CD4-positive, alpha-beta T cell treated with Interferon alpha-2 for 1 hour (primary cell): ENCODE measurements at regions not wholly inside any gene's neighbourhood (a gene's known extent, or its start where the extent isn't known, plus 50 kb on each side); places are given as distances from the start of the nearest gene placed in this dataset.

ENCODE experiments used
- DNase-seq, 2 donors: peaks; one replicate each; pipeline ENCODE4 v3.0.0-alpha.2; 2020 to 2022

DNA sequence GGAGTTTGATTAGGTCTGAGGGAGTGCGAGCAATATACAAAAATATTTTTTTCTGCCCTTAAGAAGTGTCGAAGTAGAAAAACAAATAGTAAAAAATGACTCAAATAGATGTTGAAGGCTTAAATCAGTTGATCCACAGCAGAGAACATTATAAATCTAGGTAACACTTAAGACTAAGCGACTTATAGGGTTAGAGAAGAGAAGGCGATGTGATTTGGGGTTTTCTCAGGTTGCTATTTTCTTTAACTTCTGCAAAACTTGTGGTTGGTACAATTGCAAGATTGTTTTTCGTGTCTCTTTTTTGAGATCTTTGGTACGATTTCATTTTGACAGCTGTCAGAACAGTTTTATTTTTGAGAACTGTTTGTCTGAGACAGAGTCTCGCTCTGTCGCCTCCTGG lies 1479.5 kb downstream of the PCDH7 start:
- no peak for DNase-seq

DNA sequence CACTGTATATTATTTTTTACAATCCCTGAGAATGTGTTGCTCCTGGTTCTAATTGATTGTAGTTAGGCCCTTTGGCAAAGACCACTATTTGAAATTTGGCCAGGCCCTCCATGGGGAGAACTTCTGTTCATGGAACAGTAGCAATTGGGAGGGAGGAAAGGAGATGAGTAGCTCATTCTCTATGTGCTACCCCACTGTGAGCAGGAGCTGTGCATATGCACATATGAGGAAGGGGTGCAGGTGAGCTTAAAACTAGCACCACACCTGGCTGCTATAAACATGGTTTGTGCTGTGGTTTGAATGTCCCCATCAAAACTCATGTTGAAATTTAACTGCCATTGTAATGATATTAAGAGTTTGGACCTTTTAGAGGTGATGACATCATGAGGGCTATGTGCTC lies 1483.2 kb downstream of the PCDH7 start:
- no peak for DNase-seq

DNA sequence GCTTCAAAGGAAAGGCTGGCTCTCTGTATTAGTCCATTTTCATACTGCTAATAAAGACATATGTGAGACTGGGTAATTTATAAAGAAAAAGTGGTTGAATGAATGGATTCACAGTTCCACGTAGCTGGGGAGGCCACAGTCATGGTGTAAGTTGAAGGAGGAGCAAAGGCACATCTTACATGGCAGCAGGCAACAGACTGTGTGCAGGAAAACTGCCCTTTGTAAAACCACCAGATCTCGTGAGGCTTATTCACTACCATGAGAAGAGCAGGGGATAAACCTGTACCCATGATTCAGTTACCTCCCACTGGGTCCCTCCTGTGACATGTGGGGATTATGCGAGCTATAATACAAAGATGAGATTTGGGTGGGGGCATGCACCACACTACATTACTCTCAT lies 1486.6 kb downstream of the PCDH7 start:
- DNase-seq = no peak

DNA sequence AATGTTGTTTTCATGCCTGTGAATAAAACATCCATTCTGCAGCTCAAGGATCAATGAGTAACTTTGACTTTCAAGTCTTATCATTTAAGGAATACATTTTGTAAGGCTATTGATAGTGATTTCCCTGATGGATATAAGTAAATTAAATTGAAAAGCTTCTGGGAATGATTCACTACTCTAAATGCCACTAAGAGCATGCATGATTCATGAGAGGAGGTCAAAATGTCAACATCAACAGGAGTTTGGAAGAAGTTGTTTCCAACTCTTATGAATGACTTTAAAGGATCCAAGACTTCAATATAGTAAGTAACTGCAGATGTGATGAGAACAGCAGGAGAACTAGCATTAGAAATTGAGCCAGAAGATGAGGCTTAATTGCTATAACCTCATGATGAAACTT lies 1487.3 kb downstream of the PCDH7 start:
- DNase-seq = no peak

DNA sequence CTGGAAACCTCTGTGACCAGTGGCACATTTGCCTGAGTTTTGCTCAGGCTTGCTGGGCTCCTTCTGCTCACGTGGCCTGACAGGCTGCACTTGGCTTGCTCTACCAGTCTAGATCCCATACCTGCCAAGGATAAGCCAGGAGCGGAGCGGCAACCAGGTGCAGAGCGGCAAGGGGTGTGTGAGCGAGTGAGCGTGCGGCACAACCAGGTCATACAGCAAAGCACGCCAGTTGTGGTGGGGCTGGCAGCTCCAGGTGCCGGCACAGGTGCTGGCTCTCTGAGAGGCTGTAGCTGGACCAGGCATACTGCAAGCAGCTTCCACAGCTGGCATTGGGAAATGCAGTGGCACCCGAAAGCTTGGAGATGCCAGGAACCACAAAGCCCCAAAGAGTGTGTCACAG lies 1495.1 kb downstream of the PCDH7 start:
- no peak for DNase-seq

DNA sequence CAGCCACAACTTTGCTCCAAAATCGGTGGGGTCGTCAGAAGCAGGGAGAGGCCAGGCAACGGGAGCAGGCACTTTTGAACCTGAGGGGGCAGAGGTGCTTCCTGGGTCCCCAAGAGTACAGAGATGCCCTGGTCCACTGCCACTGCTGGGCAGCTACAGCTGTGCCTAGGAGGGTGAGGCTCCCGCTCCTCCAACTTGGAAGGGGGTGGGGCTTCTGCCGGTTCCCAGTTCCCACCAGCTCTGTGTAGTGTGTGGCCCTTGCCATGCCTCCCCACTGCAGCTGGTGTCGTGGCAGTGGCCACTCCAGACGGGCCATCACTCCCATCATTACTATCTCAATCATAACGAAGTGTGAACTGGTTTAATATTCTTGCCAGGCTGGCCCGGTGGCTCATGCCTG lies 1496.3 kb downstream of the PCDH7 start:
- no peak for DNase-seq

DNA sequence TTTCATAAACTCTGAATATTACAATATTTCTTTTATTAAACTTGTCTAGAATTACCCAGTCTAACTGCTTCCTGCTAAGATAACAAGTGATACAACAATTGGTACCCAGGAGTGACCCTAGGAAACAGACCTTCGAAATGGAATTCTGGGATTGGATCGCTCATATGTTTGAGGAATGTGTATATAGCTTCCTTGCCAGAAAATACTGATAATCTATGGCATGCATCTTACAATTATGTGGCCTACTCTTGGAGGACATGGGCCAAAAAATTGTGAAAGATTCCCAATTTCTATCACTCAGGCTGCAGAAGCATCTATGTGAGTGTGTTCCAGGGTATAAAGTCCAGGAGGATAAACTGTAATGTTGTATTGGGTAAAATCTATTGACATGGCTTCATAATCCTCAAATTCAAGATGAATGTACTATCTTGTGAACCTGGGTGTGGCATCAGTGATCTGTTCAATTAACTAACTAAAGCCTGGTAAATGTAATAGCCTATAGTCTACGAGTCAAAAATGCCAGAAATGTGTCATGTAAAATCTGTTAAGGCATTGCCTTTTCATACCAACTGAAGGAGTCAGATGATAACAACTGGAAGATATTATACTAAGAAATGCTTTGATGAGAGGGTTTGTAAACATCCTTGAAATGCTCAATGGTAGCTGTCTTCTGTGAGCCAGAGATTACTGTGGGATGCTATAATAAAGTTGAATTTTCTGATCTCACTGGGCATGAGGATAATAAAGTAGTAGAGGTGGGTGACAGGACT lies 1499.3 kb downstream of the PCDH7 start:
- DNase-seq = no peak

DNA sequence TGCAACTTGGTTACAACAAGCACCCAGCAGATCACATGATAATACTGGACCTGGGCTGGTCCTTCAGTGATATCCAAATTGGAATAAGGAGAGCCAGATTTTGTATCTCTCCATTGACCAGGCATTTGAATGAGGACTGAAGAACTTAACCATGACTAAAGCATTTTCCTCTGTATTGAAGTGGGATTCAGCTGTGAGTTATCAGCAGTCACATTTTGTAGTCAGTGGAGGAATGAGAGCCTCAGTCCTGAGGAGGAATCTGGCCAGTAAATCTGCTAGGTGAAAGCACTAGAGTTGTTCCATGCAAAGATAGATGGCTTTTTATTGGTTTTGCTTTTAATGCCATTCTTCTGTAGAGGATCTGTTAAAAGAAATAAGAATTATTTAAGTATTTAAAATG lies 1506.0 kb downstream of the PCDH7 start:
- no peak for DNase-seq

DNA sequence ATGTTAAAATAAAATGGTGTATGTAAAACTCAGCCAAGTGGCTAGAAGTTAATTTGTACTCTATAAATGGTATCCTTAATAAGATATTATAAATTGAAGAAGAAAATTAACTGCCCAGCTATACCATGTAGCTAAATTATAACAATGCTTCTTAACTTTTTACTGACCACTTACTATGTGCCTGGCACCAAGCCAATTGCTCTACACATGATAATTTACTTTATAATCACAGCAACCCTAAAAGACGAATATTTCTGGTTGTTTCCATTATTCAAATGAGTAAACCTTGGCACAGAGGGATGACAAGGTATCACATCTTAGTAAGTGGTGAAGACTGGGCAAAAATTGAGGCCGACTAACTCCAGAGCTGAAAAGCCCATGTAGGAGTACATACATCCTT lies 1506.6 kb downstream of the PCDH7 start:
- no peak for DNase-seq

DNA sequence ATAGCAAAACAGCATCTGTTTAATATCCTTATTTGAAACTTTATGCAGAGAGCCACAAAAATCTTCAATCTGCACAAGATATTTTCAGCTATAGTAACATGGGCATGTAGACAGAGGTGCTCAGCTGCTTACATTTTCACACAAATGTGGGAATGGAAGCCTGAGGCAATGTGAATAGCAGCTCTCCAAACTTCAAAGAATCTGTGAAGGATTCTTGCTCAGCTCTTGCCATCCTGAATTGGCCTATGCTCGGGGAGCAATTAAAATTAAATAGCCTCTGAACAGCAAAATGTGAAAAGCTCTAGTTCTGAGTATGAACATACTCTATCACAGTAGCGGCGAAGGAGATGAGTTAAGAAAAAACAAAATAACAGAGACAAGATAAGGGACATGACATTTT lies 1523.8 kb downstream of the PCDH7 start:
- DNase-seq = no peak

DNA sequence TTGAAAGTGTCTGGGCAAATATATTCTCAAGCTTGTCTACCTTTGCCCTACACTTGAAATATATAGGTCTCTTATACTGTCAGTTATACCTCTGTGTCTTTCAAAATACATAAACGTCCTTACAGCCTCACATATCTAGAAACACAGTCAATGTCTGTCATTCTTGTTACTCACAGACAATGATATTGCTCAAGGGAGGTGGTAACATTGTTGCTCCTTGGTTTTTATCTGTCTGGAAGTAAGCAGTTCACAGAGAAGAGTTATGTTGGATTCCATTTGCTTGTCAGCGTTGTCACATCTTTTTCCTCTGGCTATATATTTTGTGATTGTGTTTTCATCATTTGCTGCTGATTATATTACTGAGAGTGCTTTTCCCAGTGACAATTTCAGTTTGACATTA lies 1528.9 kb downstream of the PCDH7 start:
- no peak for DNase-seq

DNA sequence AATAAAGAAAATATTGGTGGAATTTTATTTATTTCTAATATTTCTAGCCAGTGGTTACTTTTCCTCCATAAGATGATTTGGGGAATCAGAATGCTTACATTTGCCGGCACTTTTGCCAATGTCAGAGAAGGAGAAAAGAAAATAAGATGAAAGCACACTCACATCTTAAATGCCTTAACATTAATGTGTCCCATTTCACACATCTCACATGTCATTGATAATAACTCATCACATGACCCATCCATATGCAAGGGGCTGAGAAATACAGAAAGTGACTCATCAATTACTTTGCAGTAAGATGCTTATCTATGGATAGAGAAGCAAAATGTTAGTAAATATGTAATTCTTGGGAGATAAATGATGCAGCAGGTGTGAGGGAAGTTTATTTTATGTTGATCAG lies 1531.0 kb downstream of the PCDH7 start:
- DNase-seq = no peak

DNA sequence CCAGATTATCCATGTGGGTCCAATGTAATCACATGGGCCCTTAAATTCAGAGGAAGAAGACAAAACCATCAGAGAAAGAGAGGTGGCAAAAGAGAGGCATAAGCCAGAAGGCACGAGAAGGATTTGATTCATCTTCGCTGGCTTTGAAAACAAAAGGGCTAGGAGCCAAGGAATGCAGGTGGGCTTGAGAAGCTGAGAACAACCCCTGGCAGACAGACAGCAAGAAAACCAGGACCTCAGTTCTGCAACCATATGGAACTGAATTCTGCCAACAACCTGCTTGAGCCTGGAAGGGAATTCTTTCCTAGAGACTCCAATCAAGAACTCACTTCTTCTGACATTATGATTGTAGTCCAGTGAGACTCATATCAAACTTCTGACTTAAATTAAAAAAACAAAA lies 1531.8 kb downstream of the PCDH7 start:
- DNase-seq = no peak

DNA sequence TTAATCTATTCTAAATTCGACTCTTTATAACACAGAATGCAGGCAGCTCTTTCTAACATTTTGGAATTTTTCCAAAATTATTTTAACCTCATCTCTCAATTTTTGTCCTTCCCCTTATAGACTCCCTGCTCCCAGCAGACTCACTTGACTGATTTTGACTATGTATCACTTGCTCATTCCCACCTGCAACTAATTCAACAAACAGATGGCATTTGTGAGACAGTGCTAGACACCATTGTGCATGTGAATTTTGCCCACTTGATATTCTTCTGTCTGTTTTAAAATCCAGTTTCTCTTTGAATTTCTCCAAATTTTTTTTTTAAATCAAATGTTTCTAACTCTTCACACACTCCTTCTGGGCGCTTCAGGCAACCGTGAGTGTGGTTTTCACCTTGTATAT lies 1534.0 kb downstream of the PCDH7 start:
- DNase-seq = no peak

DNA sequence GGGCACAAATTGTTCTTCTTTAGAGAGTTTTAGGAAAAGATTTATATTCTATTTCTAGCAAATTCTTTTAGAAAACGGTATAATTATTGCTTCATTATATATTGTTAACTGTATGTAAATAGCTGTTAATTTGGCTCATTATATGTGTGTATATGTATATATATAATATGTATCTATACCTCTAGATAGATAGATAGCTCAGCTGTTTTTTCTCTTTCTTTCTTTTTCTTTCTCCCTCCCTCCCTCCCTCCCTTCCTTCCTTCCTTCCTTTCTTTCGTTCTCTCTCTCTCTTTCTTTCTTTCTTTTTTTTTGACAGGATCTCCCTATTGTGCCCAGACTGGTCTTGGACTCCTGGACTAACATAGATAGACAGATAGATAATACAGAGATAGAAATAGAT lies 1538.8 kb downstream of the PCDH7 start:
- DNase-seq = no peak

DNA sequence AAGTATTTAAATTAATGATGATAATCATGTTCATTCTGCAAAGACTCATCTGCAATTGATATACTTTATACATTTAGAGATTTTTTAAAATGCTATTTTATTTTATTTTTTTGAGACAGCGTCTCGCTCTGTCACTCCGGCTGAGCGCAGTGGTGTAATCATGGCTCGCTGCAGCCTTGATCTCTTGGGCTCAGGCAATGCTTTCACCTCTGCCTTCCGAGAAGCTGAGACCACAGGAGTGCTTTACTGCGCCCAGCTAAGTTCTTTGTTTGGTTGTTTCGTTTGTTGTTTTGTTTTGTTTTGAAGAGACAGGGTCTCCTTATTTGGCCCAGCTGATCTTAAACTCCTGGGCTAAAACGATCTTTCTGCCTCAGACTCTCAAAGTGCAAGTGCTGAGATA lies 1541.0 kb downstream of the PCDH7 start:
- DNase-seq = no peak

DNA sequence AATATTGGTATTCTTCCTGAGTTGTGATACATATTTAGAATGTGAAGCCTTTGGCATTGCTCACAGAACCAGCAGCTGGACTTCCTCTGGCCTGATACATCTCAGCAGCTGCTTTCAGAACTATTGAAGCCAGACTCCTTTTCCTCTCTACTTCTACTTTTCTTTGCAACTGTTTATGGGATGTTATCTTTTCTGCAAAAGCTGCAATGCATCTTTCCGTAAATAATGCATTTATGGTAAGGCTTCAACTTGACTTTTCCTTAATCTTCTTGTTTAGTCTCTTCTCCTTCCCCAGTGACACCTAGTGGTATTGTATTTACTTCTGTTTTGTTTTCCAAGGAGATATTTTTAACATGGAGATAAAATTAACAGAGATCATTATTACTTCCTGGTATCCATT lies 1548.7 kb downstream of the PCDH7 start:
- DNase-seq = no peak

DNA sequence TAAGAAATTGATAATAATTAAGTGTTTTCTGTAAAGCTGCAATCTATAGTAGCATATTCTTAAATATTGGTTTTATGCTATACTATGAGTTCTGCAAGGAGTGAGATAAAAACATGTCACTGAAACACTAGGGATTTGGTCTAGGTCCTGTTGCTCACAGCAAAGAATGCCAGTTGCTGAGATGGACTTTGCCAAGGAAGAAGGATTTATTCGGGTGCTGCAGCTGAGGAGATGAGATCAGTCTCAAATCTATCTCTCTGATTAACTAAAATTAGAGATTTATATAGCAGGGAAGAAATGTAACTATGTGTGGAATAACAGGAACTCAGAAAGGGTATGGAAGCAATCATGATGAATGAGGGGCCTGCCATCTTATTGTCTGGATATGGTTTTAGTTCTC lies 1569.9 kb downstream of the PCDH7 start:
- no peak for DNase-seq

DNA sequence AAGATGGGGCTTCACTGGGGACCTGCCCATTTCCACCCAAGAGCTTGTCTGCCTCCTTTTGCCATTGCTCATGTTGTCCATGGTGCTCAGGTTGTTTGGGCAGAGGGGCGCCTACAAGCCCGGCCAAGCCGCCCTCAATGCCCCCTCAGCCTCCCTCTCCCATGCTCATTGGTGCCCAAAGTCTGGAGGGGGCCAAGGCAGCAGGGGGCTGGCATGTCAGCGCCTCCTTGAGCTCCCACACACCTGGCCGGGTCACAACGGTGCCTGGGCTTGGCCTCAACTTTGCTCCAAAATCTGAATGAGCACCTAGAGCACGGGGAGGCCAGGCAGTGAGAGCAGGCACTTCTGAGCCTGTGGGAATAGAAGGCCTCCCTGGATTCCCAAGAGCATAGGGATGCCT lies 1598.8 kb downstream of the PCDH7 start:
- no peak for DNase-seq

DNA sequence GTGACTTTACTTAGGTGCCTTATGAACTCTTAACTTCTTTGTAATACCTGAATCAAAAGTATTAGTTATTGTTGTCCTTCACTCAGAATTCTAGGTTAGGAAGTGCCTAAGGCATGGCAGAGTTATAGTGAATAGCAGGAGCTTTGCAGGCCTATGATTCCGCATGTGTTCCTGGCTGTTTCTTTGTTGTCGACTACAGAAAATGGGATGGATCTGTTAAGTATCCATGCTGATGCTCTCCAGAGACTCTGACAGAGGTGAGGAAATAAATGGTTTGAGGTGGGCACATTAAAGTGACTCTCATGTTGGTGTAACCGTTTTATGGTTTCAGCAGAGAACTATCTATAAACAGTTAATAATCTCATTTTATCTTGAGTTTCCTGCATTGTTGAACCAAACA lies 1601.3 kb downstream of the PCDH7 start:
- no peak for DNase-seq

DNA sequence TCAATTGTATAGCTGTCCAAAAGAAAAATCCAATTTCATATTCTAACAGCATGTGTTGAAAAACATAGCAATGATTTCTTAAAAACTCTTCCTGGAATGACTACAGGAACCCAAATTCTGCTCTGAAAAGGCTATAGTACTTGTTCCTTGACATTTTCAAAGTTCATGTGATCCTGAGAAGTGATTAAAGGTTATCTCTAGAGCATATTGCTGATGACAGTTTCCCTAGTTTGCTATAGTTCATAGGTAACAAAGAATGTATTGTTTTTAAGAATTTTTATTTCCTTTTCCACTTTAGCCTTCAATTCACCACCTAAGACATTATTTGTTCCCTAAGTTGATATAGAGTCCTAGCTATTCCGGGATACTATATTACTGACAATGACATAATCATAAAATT lies 1614.6 kb downstream of the PCDH7 start:
- no peak for DNase-seq

DNA sequence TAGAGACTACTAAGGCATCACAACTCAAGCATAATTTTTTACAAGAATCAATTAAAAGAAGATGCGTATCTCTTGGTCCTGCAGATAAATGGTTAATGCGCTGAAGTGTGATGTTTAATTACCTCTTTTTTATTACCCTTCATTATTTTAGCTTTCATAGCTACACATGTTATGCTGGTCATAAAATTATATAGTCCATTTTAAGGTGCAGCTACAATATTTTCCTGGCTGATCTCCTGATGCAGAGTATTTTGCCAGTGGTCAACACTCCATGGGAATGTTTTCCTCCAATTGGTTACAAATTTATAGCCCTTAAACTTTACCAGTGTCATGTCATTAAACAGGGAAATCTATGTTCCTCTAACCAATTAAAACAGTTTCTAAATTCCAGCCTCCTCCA lies 1617.2 kb downstream of the PCDH7 start:
- DNase-seq = no peak

DNA sequence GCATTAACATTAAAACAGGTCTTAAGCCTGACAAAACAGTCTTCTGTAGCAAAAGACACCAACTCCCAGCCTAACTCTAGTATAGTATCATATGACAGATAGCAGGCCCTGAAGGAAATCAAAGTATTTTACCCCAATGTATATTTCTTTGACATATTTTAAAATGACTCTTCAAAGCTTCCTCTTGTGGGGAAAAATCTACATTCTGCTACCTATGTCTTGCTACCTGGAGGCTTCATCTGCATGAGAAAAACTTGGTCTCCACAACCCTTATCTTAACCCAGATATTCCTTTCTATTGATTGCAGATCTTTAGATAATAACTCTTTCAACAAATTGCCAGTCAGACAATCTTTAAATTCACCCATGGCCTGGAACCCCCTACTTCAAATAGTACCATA lies 1620.4 kb downstream of the PCDH7 start:
- DNase-seq = no peak

DNA sequence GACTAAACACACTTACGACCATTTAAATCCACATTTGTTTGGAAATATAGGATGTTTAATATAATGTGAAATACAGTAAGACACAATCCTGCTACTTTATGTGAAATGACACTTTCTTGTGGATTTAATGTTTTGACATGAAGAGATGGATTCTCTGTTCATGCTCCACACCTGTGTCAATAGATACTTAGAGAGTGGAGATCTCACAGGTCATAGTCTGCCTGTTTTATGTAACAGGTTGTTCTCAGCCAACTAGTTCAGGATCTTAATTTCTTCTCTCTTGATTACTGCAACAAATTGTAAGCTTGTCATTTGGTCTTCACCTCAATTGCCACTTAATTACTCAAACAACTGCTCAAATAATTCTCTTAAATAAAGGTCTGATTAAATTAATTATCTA lies 1621.2 kb downstream of the PCDH7 start:
- no peak for DNase-seq

DNA sequence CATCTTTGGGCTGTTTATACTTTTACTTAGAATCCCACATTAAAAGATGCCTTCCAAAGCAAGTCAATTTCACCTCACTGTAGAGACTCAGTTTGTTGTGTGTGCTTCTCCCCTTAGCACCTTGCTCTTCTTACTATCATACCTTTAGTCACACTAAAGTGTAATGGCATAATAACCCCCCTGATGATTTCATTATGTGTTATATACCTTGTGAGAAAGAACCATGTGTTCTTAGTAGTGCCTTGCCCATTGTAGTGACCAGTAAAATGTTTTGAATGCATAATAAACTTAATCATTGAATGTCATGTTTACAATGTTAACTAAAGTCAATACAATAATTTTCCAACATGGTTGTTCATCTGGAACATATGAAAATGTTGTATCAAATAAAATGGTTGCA lies 1621.9 kb downstream of the PCDH7 start:
- DNase-seq = no peak

DNA sequence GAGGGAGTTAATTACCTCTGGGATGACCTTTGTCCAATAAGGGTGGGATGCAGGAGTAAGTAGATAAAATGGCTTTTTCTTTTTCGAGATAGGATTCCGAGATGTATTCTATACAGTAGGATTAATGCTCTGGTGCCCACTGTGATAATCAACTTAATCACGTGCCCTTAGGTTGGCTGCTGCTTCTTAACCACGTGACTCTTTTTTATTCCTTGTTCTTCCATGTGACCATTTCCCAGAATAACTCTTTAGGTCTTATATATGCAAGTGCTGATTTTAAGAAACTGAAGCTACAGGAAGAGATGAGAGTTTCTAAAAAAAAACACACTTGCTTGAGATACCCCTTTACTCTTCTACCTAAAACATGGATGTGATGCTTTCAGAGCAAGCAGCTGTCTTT lies 1628.9 kb downstream of the PCDH7 start:
- no peak for DNase-seq
